Neural cell (in vitro differentiated cells): ENCODE measurements at regions not wholly inside any gene's neighbourhood (a gene's known extent, or its start where the extent isn't known, plus 50 kb on each side); places are given as distances from the start of the nearest gene placed in this dataset.
A peak's percentile ranks its signal among the peaks of the same experiment; 100 is the strongest.
"Not testable (repeated sequence)": the region's sequence is repeated elsewhere in the genome, so short reads cannot be mapped to it uniquely, and the experiment has no call there.

Experiments used
- H2AFZ ChIP-seq: fragments of 200-600, 300-800 bp; sonication (generic), shearing (Covaris generic); 2 replicates; pipeline ENCODE4 v1.6.0; 2014; ENCODE audit warnings: low read depth, mild to moderate bottlenecking, antibody characterized with exemption, low read length, moderate library complexity
- H3F3A ChIP-seq: fragments of 200-600 bp; shearing (Covaris generic); 2 replicates; pipeline ENCODE4 v1.6.1; 2016; ENCODE audit warnings: mild to moderate bottlenecking, moderate library complexity, mixed read lengths, antibody characterized with exemption, low read length; ENCODE audit not compliant: insufficient read depth, poor library complexity, severe bottlenecking
- H3K27ac ChIP-seq: fragments of 200-600, 300-800 bp; sonication (generic), shearing (Covaris generic); 2 replicates; pipeline ENCODE4 v1.5.1; 2014; ENCODE audit warnings: mild to moderate bottlenecking, low read length, moderate library complexity
- H3K27me3 ChIP-seq: fragments of 300-800, 200-600 bp; sonication (generic), shearing (Covaris generic); 2 replicates; pipeline ENCODE4 v1.6.0; 2014; ENCODE audit warnings: mild to moderate bottlenecking, low read depth, low read length, moderate library complexity; ENCODE audit not compliant: insufficient read depth
- H3K36me3 ChIP-seq: fragments of 300-800, 200-600 bp; sonication (generic), shearing (Covaris generic); 2 replicates; pipeline ENCODE4 v1.5.1; 2014; ENCODE audit warnings: mild to moderate bottlenecking, antibody characterized with exemption, low read length, moderate library complexity; ENCODE audit not compliant: insufficient read depth
- H3K4me2 ChIP-seq: fragments of 300-800, 200-600 bp; sonication (generic), shearing (Covaris generic); 2 replicates; pipeline ENCODE4 v1.6.0; 2014; ENCODE audit warnings: mild to moderate bottlenecking, low read length
- H3K4me3 ChIP-seq: fragments of 300-800, 200-600 bp; sonication (generic), shearing (Covaris generic); 2 replicates; pipeline ENCODE4 v1.5.1; 2014; ENCODE audit warnings: mild to moderate bottlenecking, low read length, moderate library complexity
- H3K79me2 ChIP-seq: fragments of 200-600 bp; shearing (Covaris generic); replicated peaks from 2 replicates; pipeline ENCODE4 v1.6.0; 2014; ENCODE audit warnings: mild to moderate bottlenecking, low read length, moderate library complexity; ENCODE audit not compliant: insufficient read depth
- H3K9ac ChIP-seq: fragments of 300-800, 200-600 bp; sonication (generic), shearing (Covaris generic); 2 replicates; pipeline ENCODE4 v1.6.1; 2016; ENCODE audit warnings: mild to moderate bottlenecking, low read length, mixed read lengths
- H3K9me2 ChIP-seq: fragments of 200-600 bp; shearing (Covaris generic); 2 replicates; pipeline ENCODE4 v1.6.1; 2016; ENCODE audit warnings: mild to moderate bottlenecking, low read length, mixed read lengths; ENCODE audit not compliant: insufficient read depth
- H3K9me3 ChIP-seq: fragments of 200-600, 300-800 bp; sonication (generic), shearing (Covaris generic); 2 replicates; pipeline ENCODE4 v1.6.1; 2016; ENCODE audit warnings: mild to moderate bottlenecking, mixed run types, low read length, moderate library complexity, mixed read lengths
- H4K20me1 ChIP-seq: fragments of 200-600 bp; shearing (Covaris generic); 2 replicates; pipeline ENCODE4 v1.6.1; 2016; ENCODE audit warnings: mild to moderate bottlenecking, mixed run types; ENCODE audit not compliant: insufficient read depth
- CTCF ChIP-seq: fragments of 450-650 bp; IDR thresholded peaks from 2 replicates; pipeline ENCODE4 v1.5.1; 2014; ENCODE audit warnings: antibody characterized with exemption, mild to moderate bottlenecking, moderate library complexity; ENCODE audit not compliant: poor library complexity, severe bottlenecking
- EP300 ChIP-seq: fragments of 450-650 bp; conservative IDR thresholded peaks from 2 replicates; pipeline ENCODE4 v1.6.1; 2014; ENCODE audit warnings: antibody characterized with exemption, mild to moderate bottlenecking, moderate library complexity; ENCODE audit not compliant: poor library complexity, severe bottlenecking
- EZH2 ChIP-seq: fragments of 200-600, 300-800 bp; shearing (Covaris generic), sonication (generic); IDR thresholded peaks from 2 replicates; pipeline ENCODE4 v1.6.1; 2014; ENCODE audit warnings: antibody characterized with exemption, low read length, borderline replicate concordance, mild to moderate bottlenecking; ENCODE audit not compliant: insufficient read depth, poor library complexity, severe bottlenecking
- MXI1 ChIP-seq: fragments of 450-650 bp; conservative IDR thresholded peaks from 2 replicates; pipeline ENCODE4 v1.6.1; 2014; ENCODE audit warnings: antibody characterized with exemption, mild to moderate bottlenecking; ENCODE audit not compliant: poor library complexity, severe bottlenecking
- POLR2AphosphoS5 ChIP-seq: IDR thresholded peaks from 2 replicates; pipeline ENCODE4 v1.6.1; 2012
- RAD21 ChIP-seq: fragments of 450-650 bp; conservative IDR thresholded peaks from 2 replicates; pipeline ENCODE4 v1.6.1; 2014; ENCODE audit warnings: antibody characterized with exemption, mild to moderate bottlenecking, moderate library complexity
- REST ChIP-seq: IDR thresholded peaks from 2 replicates; pipeline ENCODE4 v1.6.1; 2012; ENCODE audit warnings: borderline replicate concordance
- SMC3 ChIP-seq: fragments of 450-650 bp; conservative IDR thresholded peaks from 2 replicates; pipeline ENCODE4 v1.6.1; 2014; ENCODE audit warnings: antibody characterized with exemption, mild to moderate bottlenecking, moderate library complexity; ENCODE audit not compliant: poor library complexity
- TAF1 ChIP-seq: IDR thresholded peaks from 2 replicates; pipeline ENCODE4 v1.6.1; 2012; ENCODE audit warnings: low read depth

- Histone ChIP-seq H3F3A (peaks cover 3% of the 10 kb centered on the region), H3K36me3 (no peaks in the 10 kb centered on the region), H3K9me3 (peaks cover 3% of the 10 kb centered on the region), H2AFZ (no peak overlapping the region), H3K9ac (no peak overlapping the region), H4K20me1 (no peaks in the 10 kb centered on the region), H3K9me2 (no peaks in the 10 kb centered on the region), H3K27ac (no peak overlapping the region), H3K27me3 (no peaks in the 10 kb centered on the region), H3K79me2 (no peaks in the 10 kb centered on the region), H3K4me2 (no peak overlapping the region), H3K4me3 (peak overlapping the region; percentile 28)
- TF ChIP-seq POLR2AphosphoS5: no peak
- no peak for TF ChIP-seq SMC3
- TF ChIP-seq REST: no peak
- no peak for TF ChIP-seq RAD21
- TF ChIP-seq CTCF: no peak
- TF ChIP-seq EZH2: no peak
- TF ChIP-seq MXI1: no peak
- TF ChIP-seq TAF1: no peak
- no peak for TF ChIP-seq EP300
Observed at GRCh38 chr3:81816473-81817250, 55.2 kb upstream of the GBE1 start.

- not testable (repeated sequence) for H3F3A ChIP-seq, H3K9me3 ChIP-seq, H3K4me3 ChIP-seq, H3K27ac ChIP-seq, H2AFZ ChIP-seq, H3K79me2 ChIP-seq, H4K20me1 ChIP-seq, H3K4me2 ChIP-seq, H3K36me3 ChIP-seq, H3K9me2 ChIP-seq, H3K27me3 ChIP-seq, H3K9ac ChIP-seq
Observed at GRCh38 chr3:81812098-81812497, 50.7 kb upstream of the GBE1 start.
